ENCODE measurements at regions not wholly inside any gene's neighbourhood (a gene's known extent, or its start where the extent isn't known, plus 50 kb on each side); places are given as distances from the start of the nearest gene placed in this dataset.

DNA sequence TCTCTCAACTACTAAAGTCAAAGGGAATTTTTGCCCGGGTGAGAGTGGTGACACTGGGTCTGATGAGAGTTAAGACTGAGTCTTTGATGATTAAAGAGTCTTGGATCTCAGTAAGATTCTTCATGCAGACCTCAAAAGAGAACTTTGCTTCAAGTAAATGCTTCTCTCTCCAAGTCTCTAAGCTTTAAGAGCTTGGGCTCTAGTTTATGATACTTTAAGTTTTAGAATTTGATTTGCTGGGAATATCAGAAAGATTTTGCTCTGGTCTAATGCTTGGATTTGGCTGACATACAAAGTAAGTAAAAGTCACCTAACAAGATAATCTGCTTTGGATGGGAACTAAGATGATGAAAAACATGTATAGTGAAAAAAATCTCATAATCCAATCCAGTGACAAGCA lies 566.3 kb downstream of the MAT2B start:
- TF ChIP-seq, protein P1, sequence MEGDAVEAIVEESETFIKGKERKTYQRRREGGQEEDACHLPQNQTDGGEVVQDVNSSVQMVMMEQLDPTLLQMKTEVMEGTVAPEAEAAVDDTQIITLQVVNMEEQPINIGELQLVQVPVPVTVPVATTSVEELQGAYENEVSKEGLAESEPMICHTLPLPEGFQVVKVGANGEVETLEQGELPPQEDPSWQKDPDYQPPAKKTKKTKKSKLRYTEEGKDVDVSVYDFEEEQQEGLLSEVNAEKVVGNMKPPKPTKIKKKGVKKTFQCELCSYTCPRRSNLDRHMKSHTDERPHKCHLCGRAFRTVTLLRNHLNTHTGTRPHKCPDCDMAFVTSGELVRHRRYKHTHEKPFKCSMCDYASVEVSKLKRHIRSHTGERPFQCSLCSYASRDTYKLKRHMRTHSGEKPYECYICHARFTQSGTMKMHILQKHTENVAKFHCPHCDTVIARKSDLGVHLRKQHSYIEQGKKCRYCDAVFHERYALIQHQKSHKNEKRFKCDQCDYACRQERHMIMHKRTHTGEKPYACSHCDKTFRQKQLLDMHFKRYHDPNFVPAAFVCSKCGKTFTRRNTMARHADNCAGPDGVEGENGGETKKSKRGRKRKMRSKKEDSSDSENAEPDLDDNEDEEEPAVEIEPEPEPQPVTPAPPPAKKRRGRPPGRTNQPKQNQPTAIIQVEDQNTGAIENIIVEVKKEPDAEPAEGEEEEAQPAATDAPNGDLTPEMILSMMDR (IDR thresholded peaks at IDR 0.05; ENCODE audit: insufficient read depth, low read length) = no peak
- no peak for DNase-seq (ENCODE audit: low read depth)
- no peak overlapping the region for H3K4me3 ChIP-seq (ENCODE audit: low read depth, low read length)

- H3K4me3 ChIP-seq (ENCODE audit: low read depth, low read length) = no peak overlapping the region
- TF ChIP-seq, protein P1 (IDR thresholded peaks at IDR 0.05; ENCODE audit: insufficient read depth, low read length) = no peak
- DNase-seq (ENCODE audit: low read depth) = peak; percentile 46
Measured at GRCh38 chr5:164073081-164073480, 567.7 kb downstream of the MAT2B start.

GRCh38 chr5:164076556-164076955 lies 571.1 kb downstream of the MAT2B start:
- TF ChIP-seq, protein P1 (IDR thresholded peaks at IDR 0.05; ENCODE audit: insufficient read depth, low read length) = no peak
- H3K4me3 ChIP-seq (ENCODE audit: low read depth, low read length) = no peak overlapping the region
- no peak for DNase-seq (ENCODE audit: low read depth)

GRCh38 chr5:164090358-164090757 lies 584.9 kb downstream of the MAT2B start:
- no peak overlapping the region for H3K4me3 ChIP-seq (ENCODE audit: low read depth, low read length)
- TF ChIP-seq, protein P1 (IDR thresholded peaks at IDR 0.05; ENCODE audit: insufficient read depth, low read length) = no peak
- no peak for DNase-seq (ENCODE audit: low read depth)

GRCh38 chr5:164091836-164092235 lies 586.4 kb downstream of the MAT2B start:
- no peak for DNase-seq (ENCODE audit: low read depth)
- TF ChIP-seq, protein P1 (IDR thresholded peaks at IDR 0.05; ENCODE audit: insufficient read depth, low read length) = no peak
- H3K4me3 ChIP-seq (ENCODE audit: low read depth, low read length) = no peak overlapping the region

DNA sequence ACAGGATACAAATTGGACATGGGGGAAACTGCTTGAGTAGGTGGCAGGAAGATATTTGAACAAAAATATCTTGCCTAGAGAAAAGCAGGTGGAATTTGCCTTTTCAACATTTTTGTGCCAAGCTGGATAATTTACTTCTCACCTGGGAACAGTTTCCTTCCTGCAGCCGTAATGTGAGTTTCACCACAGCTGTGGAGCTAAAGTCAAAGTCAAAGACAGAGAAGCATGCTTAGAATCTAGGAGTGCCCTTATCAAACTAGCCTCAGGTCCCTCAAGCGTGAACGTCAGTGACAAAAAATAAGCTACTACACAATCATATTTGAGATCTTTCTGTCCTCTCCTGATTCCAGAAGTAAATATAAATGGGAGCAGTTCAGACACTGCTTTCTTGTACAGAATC lies 588.9 kb downstream of the MAT2B start:
- no peak for DNase-seq (ENCODE audit: low read depth)
- H3K4me3 ChIP-seq (ENCODE audit: low read depth, low read length) = no peak overlapping the region
- TF ChIP-seq, protein P1 (IDR thresholded peaks at IDR 0.05; ENCODE audit: insufficient read depth, low read length) = no peak

GRCh38 chr5:164097749-164098148 lies 592.3 kb downstream of the MAT2B start:
- H3K4me3 ChIP-seq (ENCODE audit: low read depth, low read length) = no peak overlapping the region
- DNase-seq (ENCODE audit: low read depth) = peak; percentile 63
- TF ChIP-seq, protein P1 (IDR thresholded peaks at IDR 0.05; ENCODE audit: insufficient read depth, low read length) = no peak
